OCI-M1 (cell line): ENCODE measurements at regions not wholly inside any gene's neighbourhood (a gene's known extent, or its start where the extent isn't known, plus 50 kb on each side); places are given as distances from the start of the nearest gene placed in this dataset.
"Not testable (repeated sequence)": the region's sequence is repeated elsewhere in the genome, so short reads cannot be mapped to it uniquely, and the experiment has no call there.

Experiments used
- DNase-seq: peaks from one replicate; lab custom pipeline; 2025; lab: John Stamatoyannopoulos, UW

DNA sequence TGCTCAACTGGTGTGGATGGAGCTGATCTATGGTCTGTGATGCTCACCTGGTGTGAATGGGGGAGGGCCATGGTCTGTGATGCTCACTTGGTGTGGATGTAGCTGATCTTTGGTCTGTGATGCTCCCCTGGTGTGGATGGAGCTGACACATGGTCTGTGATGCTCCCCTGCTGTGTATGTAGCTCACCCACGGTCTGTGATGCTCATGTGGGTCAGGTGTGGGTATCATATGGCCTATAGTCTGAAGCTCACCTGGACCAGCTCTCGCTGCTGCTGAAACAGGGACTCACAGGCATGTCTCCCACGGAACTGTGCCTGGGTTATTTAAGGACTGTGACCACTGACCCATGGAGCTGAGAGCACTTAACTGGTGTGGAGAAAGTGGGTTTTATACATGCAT lies 109.7 kb downstream of the CRLF2 start:
- DNase-seq, result no peak

- not testable (repeated sequence) for DNase-seq
Measured at GRCh38 chrX:1102221-1102620, 110.2 kb downstream of the CRLF2 start.

GRCh38 chrX:1099146-1099770 lies 113.2 kb downstream of the CRLF2 start:
- no peak for DNase-seq

DNA sequence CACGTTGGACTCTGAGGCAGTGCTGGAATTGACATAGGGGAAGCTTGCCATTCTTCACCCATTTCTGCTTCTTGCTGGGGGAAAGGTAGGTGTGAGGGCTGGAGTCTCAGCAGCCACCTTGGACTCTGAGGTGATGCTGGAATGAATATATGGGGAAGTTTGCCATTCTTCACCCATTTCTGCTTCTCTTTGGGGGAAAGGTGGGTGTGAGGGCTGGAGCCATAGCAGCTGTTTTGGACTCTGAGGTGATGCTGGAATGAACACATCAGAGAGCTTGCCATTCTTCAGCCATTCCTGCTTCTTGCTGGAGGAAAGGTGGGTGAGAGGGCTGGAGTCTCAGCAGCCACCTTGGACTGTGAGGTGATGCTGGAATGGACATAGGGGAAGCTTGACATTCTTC lies 115.1 kb downstream of the CRLF2 start:
- no peak for DNase-seq

- no peak for DNase-seq
Measured at GRCh38 chrX:1094566-1095333, 117.7 kb downstream of the CRLF2 start.

DNA sequence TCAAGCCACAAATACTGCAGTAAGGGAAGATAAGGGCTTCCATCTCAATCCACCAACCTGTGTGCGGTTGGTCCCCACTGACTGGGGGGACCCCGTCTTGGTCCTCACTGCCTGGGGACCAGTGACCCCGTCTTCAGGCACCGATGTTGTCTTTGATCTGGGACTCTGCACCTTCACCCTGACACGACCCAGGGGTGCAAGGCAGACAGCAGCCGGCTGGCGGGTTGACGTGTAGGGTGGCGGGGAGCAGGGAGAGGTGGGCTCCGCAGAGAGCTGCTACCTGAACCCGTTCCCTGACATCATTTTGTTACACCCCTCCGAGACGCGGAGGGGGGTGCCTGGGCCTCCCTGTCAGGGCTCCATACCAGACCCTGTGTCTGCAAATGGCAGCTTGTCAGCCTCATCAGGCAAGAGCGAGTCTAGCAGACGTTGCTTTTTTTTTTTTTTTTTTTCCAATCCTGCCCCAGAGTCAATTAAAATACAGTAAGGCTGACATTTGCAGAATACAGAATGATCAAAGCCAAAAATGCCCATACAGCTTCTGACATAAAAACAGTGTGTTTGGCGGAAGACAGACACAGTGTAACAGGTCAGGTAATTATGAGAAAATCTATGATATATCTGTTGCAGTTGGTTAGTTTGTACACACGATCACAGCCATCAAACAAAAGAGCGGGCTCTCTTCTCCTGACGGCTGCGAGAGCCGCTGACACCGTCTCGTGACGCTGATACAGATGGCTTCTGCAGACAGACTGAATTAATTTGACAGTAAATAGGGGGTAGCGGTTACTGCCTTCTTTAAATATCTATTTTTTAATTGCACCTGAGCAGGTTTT lies 118.6 kb downstream of the CRLF2 start:
- no peak for DNase-seq

DNA sequence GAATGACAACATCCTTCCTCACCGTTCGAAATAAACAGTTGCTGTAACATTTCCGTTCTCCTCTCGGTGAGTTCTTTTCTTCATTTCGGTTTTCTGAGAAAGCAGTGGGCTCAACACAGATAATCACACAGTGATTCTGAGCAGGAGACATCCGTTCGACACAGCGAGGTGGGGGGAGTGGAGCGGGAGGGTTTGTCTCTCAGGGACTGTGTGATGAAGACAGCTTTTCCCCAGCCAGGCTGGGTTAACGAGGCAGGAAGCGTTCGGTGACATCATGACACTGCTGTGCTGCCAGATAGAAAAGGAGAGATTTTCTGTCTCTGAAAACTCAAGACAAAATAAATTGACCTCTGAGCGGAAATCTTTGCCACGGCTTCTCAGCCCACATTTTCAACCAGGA lies 119.3 kb downstream of the CRLF2 start:
- no peak for DNase-seq

- DNase-seq, result no peak
Measured at GRCh38 chrX:1086444-1087409, 125.7 kb downstream of the CRLF2 start.

GRCh38 chrX:1085871-1086270 lies 126.6 kb downstream of the CRLF2 start:
- DNase-seq, result not testable (repeated sequence)

- no peak for DNase-seq
Measured at GRCh38 chrX:1084689-1085088, 127.8 kb downstream of the CRLF2 start.

DNA sequence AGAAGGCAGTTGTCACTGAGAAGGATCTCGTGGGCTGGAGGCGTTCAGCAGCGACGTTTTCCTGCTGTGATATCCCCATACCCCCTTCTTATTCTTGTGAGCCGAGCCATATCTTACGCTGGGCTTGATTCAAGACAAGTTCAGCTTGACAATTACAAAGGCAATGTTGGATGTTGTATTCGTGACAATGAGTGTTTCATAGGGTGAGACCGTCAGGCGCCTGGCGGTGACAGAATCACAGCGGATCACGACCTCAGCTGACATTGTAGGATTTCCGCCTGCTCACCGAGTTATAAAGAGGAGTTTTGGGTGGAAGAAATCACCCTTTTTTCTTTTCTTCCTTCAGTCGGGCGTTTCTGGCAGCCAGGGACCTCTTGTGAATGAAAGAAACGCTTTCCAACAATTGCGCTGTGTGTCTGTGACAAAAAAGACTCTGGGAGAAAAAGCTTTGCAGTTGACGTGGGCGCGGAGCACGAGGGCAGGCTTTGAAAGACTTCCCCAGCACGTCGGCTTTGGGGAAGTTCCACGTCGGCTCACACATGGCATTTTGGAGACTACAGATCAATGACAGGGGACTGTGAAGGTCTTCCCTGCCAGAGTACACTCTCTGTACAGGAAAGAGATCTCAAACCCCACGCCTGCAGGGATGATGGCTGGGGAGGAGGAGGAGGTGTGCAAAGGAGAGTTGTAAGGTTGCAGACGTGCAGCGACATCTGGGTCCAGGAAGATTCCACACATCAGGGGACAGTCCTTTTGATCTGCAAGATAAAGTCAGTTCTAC lies 135.4 kb downstream of the CRLF2 start:
- DNase-seq, result no peak

DNA sequence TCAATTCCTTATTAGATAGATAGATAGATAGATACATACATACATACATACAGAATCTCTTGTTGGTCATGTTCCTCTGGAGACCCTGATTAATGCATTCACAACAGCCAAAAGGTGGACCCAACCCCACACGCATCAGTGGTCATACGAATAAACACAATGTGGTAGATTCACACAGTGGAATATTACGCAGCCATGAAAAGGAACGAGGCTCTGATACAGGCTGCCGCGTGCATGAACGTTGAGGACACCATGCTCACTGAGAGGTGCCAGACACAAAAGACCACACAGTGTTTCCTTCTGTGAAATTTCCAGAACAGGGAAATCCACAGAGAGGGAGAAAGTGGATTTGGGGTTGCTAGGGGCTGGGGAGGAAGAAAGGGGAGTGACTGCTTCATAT lies 136.7 kb downstream of the CRLF2 start:
- DNase-seq, result no peak

DNA sequence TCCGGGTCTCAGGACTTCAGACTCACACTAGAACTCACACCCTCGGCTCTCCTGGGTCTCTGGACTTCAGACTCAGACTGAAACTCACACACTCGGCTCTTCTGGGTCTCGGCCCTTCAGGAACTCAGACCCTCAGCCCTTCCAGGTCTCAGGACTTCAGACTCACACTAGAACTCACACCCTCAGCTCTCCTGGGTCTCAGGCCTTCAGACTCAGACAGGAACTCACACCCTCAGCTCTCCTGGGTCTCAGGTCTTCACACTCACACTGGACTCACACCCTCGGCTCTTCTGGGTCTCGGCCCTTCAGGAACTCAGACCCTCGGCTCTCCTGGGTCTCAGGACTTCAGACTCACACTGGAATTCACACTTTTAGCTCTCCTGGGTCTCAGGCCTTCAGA lies 137.3 kb downstream of the CRLF2 start:
- no peak for DNase-seq

DNA sequence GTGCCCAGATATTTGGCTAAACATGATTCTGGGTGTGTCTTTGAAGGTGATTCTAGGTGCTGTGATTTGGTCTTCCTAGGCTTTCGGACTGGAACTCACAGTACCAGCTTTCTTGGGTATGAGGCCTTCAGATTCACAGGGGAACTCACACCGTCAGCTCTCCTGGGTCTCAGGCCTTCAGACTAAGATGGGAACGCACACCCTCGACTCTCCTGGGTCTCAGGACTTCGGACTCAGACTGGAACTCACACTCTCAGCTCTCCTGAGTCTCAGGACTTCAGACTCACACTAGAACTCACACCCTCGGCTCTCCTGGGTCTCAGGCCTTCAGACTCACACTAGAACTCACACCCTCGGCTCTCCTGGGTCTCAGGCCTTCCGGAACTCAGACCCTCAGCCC lies 137.7 kb downstream of the CRLF2 start:
- no peak for DNase-seq

GRCh38 chrX:1074172-1074571 lies 138.3 kb downstream of the CRLF2 start:
- no peak for DNase-seq

DNA sequence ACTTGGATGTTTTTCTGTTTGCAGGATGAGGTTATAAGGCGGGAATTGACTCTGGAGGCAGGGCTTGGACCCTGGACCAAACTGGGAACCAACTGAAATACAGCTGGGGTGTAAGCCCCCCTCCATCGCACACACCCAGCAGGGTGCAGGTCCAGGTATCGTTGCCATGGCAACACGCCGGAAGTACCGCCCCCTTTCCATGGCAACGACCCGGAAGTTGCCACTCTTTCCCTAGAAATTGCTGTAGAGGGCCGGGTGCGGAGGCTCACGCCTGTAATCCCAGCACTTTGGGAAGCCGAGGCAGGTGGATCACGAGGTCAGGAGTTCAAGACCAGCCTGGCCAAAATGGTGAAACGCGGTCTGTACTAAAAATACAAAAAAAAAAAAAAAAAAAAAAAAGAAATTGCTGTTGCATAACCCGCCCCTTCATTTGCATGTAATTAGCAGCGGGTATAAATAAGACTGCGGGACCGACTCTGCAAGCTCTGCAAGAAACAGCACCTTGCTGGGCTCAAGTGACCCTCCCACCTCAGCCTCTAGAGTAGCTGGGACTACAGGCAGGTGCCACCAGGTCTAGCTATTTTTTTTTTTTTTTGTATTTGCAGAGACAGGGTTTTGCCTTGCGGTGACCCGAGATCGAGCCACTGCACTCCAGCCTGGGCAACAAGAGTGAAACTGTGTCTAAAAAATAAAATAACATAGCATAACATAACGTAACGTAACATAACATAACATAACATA lies 139.6 kb downstream of the CRLF2 start:
- no peak for DNase-seq

DNA sequence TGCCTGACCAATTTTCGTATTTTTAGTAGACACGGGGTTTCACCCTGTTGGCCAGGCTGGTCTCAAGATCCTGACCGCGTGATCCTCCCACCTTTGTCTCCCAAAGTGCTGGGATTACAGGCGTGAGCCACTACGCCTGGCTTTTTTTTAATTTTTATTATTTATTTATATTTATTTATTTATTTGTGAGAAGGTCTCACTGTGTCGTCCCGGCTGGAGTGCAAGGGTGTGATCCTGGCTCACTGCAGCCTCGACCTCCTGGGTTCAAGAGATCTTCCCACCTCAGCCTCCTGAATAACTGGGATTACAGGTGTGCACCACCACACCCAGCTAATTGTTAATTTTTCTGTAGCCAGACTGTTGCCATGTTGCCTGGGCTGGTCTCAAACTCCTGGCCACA lies 141.1 kb downstream of the CRLF2 start:
- no peak for DNase-seq

- no peak for DNase-seq
Measured at GRCh38 chrX:1062351-1062750, 150.1 kb downstream of the CRLF2 start.

DNA sequence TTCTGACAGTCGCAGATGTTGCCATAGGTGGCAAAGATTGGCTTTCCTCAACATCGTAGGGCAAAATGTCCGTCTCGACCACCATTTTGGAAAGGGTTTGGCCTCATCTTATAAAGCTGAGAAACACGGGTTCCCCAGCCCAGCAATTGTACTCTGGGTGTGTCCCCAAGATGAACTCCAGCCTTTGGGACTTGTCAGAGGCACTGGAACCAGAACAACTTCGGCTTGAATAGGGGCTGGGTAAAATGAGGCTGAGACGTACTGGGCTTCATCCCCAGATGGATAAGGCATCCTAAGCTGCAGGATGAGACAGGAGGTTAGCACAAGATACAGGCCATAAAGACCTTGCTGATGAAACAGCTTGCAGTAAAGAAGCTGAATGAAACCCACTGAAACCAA lies 151.9 kb downstream of the CRLF2 start:
- no peak for DNase-seq
